Transverse colon (tissue), 4 donors: ENCODE measurements at regions not wholly inside any gene's neighbourhood (a gene's known extent, or its start where the extent isn't known, plus 50 kb on each side); places are given as distances from the start of the nearest gene placed in this dataset.
"Not testable (repeated sequence)": the region's sequence is repeated elsewhere in the genome, so short reads cannot be mapped to it uniquely, and the experiment has no call there.

Experiments used
- DNase-seq: peaks from one replicate; pipeline ENCODE4 v3.0.0-alpha.2; 2019
- H3K27ac ChIP-seq, 4 donors: fragments of 200-600 bp; sonication (generic); 2 replicates each; pipeline ENCODE4 v1.5.1; 2016 to 2018; ENCODE audit warnings: inconsistent platforms in 4 of 4
- H3K27me3 ChIP-seq: fragments of 200-600 bp; sonication (generic); 2 replicates; pipeline ENCODE4 v1.5.1; 2017; ENCODE audit warnings: inconsistent platforms
- H3K36me3 ChIP-seq, 4 donors: fragments of 200-600 bp; sonication (generic); 2 replicates each; pipeline ENCODE4 v1.5.1; 2017 to 2019; ENCODE audit warnings: inconsistent platforms in 4 of 4
- H3K4me1 ChIP-seq, 4 donors: fragments of 200-600 bp; sonication (generic); 2 replicates each; pipeline ENCODE4 v1.5.1; 2017 to 2020; ENCODE audit warnings: inconsistent platforms in 4 of 4
- H3K4me3 ChIP-seq, 4 donors: fragments of 200-600 bp; sonication (generic); 1 replicate in 1 of 4; 2 replicates in 3 of 4; pipeline versions ENCODE4 v1.5.1 to v1.6.1; 2017 to 2019; ENCODE audit warnings: inconsistent platforms in 4 of 4
- H3K9me3 ChIP-seq, 2 donors: fragments of 200-600 bp; sonication (generic); 2 replicates each; pipeline ENCODE4 v1.5.1; 2017 to 2019; ENCODE audit warnings: inconsistent platforms in 2 of 2
- CTCF ChIP-seq, 5 experiments: fragments of 200-600 bp in 3 of 5; fragments of 450-650 bp in 2 of 5; sonication (generic) in 3 of 5; IDR thresholded peaks; 1 replicate in 2 of 5; 2 replicates in 3 of 5; pipeline ENCODE4 v1.5.1; 2016 to 2017; ENCODE audit warnings: antibody characterized with exemption in 5 of 5, inconsistent platforms in 3 of 5, mild to moderate bottlenecking in 2 of 5, moderate library complexity in 1 of 5
- EP300 ChIP-seq: sonication (generic); formaldehyde crosslinking; IDR thresholded peaks from one replicate; pipeline ENCODE4 v1.6.1; 2017; ENCODE audit warnings: antibody characterized with exemption, low read depth
- POLR2A ChIP-seq: fragments of 450-650 bp; IDR thresholded peaks from one replicate; pipeline ENCODE4 v1.6.1; 2016; ENCODE audit warnings: antibody characterized with exemption, mild to moderate bottlenecking, moderate library complexity
- POLR2AphosphoS5 ChIP-seq, 3 donors: sonication (generic); formaldehyde crosslinking; IDR thresholded peaks; one replicate each; pipeline ENCODE4 v1.6.1; 2016; ENCODE audit warnings: antibody characterized with exemption in 3 of 3
- WGBS, 2 donors: methylation state at CpG; one replicate each; pipeline ENCODE4 v1.1.5; 2018; ENCODE audit warnings: low coverage in 1 of 2; 5-methylcytosine and 5-hydroxymethylcytosine counted together
- in situ Hi-C, 4 donors: fragments of 200-750 bp; cut with MboI; loops; one replicate each; pipeline versions ENCODE4 v1.15.0 to v1.15.1; 2017; ENCODE audit warnings: low sequenced_read_pairs in 3 of 4, low pct_ligation_motif_present in 1 of 4, low pct_unique_long_range_greater_than_20kb in 1 of 4
- intact Hi-C: fragments of 100-400 bp; cut with DNase I; formaldehyde crosslinking; loops from one replicate; pipeline ENCODE4 v1.15.1; 2023; ENCODE audit warnings: low total_unique reads

- intact Hi-C loops (no loop called here), in situ Hi-C loops (no loop called here)
- TF ChIP-seq EP300 (no peak), POLR2AphosphoS5 (IDR thresholded peaks at IDR 0.05) (no peak), CTCF (IDR thresholded peaks at IDR 0.05) (no peak), POLR2A (no peak)
- peak; percentile 69 for DNase-seq
- WGBS, 2 donors, result 34 to 46% methylated on average over 3 to 6 of the region's 6 CpGs
- Histone ChIP-seq H3K27ac (peak overlapping the region in 3 of 4 donors; percentile 29 to 42 (median 32)), H3K4me1 (peaks cover 0 to 30% (median 9%) of the 10 kb centered on the region in 4 donors), H3K27me3 (no peaks in the 10 kb centered on the region), H3K4me3 (no peak overlapping the region), H3K36me3 (no peaks in the 10 kb centered on the region), H3K9me3 (peaks cover 18 to 22% of the 10 kb centered on the region in 2 donors)
These were observed 390.2 kb downstream of the UTRN start for GRCh38 chr6:144675231-144675861.

GRCh38 chr6:144676310-144676709 is 391.2 kb downstream of the UTRN start:
- H3K36me3 ChIP-seq, H3K4me3 ChIP-seq, H3K27me3 ChIP-seq, H3K27ac ChIP-seq, intact Hi-C loops, DNase-seq, in situ Hi-C loops: not testable (repeated sequence)
- WGBS, 2 donors, result 97 to 98% methylated on average over 3 of the region's 3 CpGs
- H3K4me1 ChIP-seq, result peaks cover 0 to 30% (median 9%) of the 10 kb centered on the region in 4 donors
- H3K9me3 ChIP-seq, result peaks cover 15 to 22% of the 10 kb centered on the region in 2 donors

- Histone ChIP-seq H3K4me1 (peaks cover 0 to 30% (median 9%) of the 10 kb centered on the region in 4 donors), H3K9me3 (peaks cover 15 to 19% of the 10 kb centered on the region in 2 donors)
- H3K4me3 ChIP-seq, DNase-seq, intact Hi-C loops, H3K27me3 ChIP-seq, H3K27ac ChIP-seq, H3K36me3 ChIP-seq, in situ Hi-C loops: not testable (repeated sequence)
- 97 to 98% methylated on average over 4 of the region's 4 CpGs for WGBS, 2 donors
These were observed 392.1 kb downstream of the UTRN start for GRCh38 chr6:144677263-144677662.

GRCh38 chr6:144678844-144679243 is 393.7 kb downstream of the UTRN start:
- H3K4me3 ChIP-seq, result no peak overlapping the region
- no peak for TF ChIP-seq CTCF (IDR thresholded peaks at IDR 0.05)
- TF ChIP-seq EP300, result no peak
- TF ChIP-seq POLR2AphosphoS5 (IDR thresholded peaks at IDR 0.05), result no peak
- TF ChIP-seq POLR2A, result no peak
- no peak for DNase-seq
- 64 to 76% methylated on average over 1 of the region's 1 CpG for WGBS, 2 donors
- no peaks in the 10 kb centered on the region for H3K27me3 ChIP-seq
- no peak overlapping the region for H3K27ac ChIP-seq
- intact Hi-C loops (no loop called here), in situ Hi-C loops (no loop called here)
- H3K36me3 ChIP-seq, result no peaks in the 10 kb centered on the region
- peaks cover 8 to 10% of the 10 kb centered on the region in 2 donors for H3K9me3 ChIP-seq
- H3K4me1 ChIP-seq, result peaks cover 0 to 30% (median 9%) of the 10 kb centered on the region in 4 donors

GRCh38 chr6:144681334-144681733 is 396.2 kb downstream of the UTRN start:
- Histone ChIP-seq H3K9me3 (peaks cover 0 to 3% of the 10 kb centered on the region in 2 donors), H3K4me1 (peaks cover 0 to 15% (median 0%) of the 10 kb centered on the region in 4 donors), H3K36me3 (no peaks in the 10 kb centered on the region), H3K27ac (no peak overlapping the region), H3K27me3 (no peaks in the 10 kb centered on the region), H3K4me3 (no peak overlapping the region)
- no peak for TF ChIP-seq CTCF (IDR thresholded peaks at IDR 0.05)
- TF ChIP-seq EP300, result no peak
- TF ChIP-seq POLR2AphosphoS5 (IDR thresholded peaks at IDR 0.05), result no peak
- no peak for TF ChIP-seq POLR2A
- intact Hi-C loops (no loop called here), in situ Hi-C loops (no loop called here)
- DNase-seq, result no peak
- WGBS, 2 donors, result 50 to 75% methylated on average over 3 of the region's 3 CpGs
